A549 (cell line): ENCODE measurements at regions not wholly inside any gene's neighbourhood (a gene's known extent, or its start where the extent isn't known, plus 50 kb on each side); places are given as distances from the start of the nearest gene placed in this dataset.

Source experiments
- CHD2 ChIP-seq: fragments of 150-350 bp; IDR thresholded peaks from 2 replicates; pipeline ENCODE4 v1.6.1; 2014; ENCODE audit warnings: low read length; ENCODE audit not compliant: partially characterized antibody
- POLR2A ChIP-seq: IDR thresholded peaks from 2 replicates; pipeline ENCODE4 v1.6.1; 2012; ENCODE audit warnings: mild to moderate bottlenecking, low read length
- RAD21 ChIP-seq, 2 experiments: fragments of >200 bp in 1 of 2; sonication (Bioruptor Twin) in 1 of 2; formaldehyde crosslinking in 1 of 2; IDR thresholded peaks in 1 of 2; conservative IDR thresholded peaks in 1 of 2; 2 replicates in 1 of 2; 3 replicates in 1 of 2; pipeline ENCODE4 v1.6.1; 2012 to 2018; ENCODE audit warnings: inconsistent platforms in 1 of 2
- RCOR1 ChIP-seq: fragments of 150-350 bp; IDR thresholded peaks from 2 replicates; pipeline ENCODE4 v1.6.1; 2014; ENCODE audit warnings: antibody characterized with exemption, low read length, low read depth
- RFX5 ChIP-seq: fragments of 450-650 bp; IDR thresholded peaks from 2 replicates; pipeline ENCODE4 v1.7.1; 2014; ENCODE audit warnings: antibody characterized with exemption, mild to moderate bottlenecking, moderate library complexity
- TFCP2L1 ChIP-seq: fragments of 250-450 bp; sonication (Bioruptor Pico); IDR thresholded peaks from 2 replicates; pipeline ENCODE4 v1.5.0; 2021; ENCODE audit warnings: mild to moderate bottlenecking
- TP53 ChIP-seq: fragments of 250-450 bp; sonication (Bioruptor Pico); IDR thresholded peaks from 2 replicates; pipeline ENCODE4 v1.5.0; 2021; ENCODE audit warnings: mild to moderate bottlenecking, moderate library complexity
- ZFP36 ChIP-seq: fragments of 450-650 bp; IDR thresholded peaks from 2 replicates; pipeline ENCODE4 v1.6.1; 2014; ENCODE audit warnings: borderline replicate concordance; ENCODE audit not compliant: partially characterized antibody
- TF ChIP-seq, protein P1 (sequence below): fragments of >200 bp; sonication (Bioruptor Twin); formaldehyde crosslinking; IDR thresholded peaks from 3 replicates; pipeline ENCODE4 v1.5.1; 2016
- TF ChIP-seq, protein P2 (sequence below): fragments of 200-600 bp; sonication (generic); IDR thresholded peaks from 2 replicates; pipeline ENCODE4 v1.6.1; 2016; ENCODE audit warnings: antibody characterized with exemption, mild to moderate bottlenecking, moderate library complexity

DNA sequence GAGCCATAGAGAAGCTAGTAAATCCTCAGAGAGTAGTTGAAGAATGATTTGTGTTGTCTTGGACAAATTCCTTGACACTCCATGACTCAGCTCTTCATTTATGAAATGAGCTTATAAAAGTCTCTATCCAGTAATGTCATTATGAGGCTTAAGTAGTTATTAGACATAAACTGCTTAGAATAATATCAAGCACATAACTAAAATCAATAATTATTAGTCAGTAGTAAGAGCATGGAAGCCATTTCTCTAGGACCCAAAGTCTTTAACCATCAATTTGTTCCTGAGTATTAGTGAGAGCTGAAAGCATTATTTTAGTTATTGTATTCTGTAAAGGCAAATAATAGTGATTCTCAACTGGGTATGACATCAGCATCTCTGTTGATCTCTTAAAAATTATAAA is 1140.2 kb downstream of the HACE1 start:
- TF ChIP-seq, protein P1, sequence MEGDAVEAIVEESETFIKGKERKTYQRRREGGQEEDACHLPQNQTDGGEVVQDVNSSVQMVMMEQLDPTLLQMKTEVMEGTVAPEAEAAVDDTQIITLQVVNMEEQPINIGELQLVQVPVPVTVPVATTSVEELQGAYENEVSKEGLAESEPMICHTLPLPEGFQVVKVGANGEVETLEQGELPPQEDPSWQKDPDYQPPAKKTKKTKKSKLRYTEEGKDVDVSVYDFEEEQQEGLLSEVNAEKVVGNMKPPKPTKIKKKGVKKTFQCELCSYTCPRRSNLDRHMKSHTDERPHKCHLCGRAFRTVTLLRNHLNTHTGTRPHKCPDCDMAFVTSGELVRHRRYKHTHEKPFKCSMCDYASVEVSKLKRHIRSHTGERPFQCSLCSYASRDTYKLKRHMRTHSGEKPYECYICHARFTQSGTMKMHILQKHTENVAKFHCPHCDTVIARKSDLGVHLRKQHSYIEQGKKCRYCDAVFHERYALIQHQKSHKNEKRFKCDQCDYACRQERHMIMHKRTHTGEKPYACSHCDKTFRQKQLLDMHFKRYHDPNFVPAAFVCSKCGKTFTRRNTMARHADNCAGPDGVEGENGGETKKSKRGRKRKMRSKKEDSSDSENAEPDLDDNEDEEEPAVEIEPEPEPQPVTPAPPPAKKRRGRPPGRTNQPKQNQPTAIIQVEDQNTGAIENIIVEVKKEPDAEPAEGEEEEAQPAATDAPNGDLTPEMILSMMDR, result no peak
- no peak for TF ChIP-seq POLR2A
- TF ChIP-seq RAD21 (conservative IDR thresholded peaks at IDR 0.05 in 1 of 2, IDR thresholded peaks at IDR 0.05 in 1 of 2), result no peak
- TF ChIP-seq RCOR1, result no peak
- TF ChIP-seq CHD2, result no peak
- TF ChIP-seq RFX5, result no peak
- TF ChIP-seq ZFP36, result no peak
- TF ChIP-seq TP53 (CRISPR knock-in tag), result no peak
- TF ChIP-seq, protein P2, sequence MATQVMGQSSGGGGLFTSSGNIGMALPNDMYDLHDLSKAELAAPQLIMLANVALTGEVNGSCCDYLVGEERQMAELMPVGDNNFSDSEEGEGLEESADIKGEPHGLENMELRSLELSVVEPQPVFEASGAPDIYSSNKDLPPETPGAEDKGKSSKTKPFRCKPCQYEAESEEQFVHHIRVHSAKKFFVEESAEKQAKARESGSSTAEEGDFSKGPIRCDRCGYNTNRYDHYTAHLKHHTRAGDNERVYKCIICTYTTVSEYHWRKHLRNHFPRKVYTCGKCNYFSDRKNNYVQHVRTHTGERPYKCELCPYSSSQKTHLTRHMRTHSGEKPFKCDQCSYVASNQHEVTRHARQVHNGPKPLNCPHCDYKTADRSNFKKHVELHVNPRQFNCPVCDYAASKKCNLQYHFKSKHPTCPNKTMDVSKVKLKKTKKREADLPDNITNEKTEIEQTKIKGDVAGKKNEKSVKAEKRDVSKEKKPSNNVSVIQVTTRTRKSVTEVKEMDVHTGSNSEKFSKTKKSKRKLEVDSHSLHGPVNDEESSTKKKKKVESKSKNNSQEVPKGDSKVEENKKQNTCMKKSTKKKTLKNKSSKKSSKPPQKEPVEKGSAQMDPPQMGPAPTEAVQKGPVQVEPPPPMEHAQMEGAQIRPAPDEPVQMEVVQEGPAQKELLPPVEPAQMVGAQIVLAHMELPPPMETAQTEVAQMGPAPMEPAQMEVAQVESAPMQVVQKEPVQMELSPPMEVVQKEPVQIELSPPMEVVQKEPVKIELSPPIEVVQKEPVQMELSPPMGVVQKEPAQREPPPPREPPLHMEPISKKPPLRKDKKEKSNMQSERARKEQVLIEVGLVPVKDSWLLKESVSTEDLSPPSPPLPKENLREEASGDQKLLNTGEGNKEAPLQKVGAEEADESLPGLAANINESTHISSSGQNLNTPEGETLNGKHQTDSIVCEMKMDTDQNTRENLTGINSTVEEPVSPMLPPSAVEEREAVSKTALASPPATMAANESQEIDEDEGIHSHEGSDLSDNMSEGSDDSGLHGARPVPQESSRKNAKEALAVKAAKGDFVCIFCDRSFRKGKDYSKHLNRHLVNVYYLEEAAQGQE, result no peak
- no peak for TF ChIP-seq TFCP2L1 (CRISPR knock-in tag)
